HUDEP-2 (cell line): ENCODE measurements at regions not wholly inside any gene's neighbourhood (a gene's known extent, or its start where the extent isn't known, plus 50 kb on each side); places are given as distances from the start of the nearest gene placed in this dataset.
"Not testable (repeated sequence)": the region's sequence is repeated elsewhere in the genome, so short reads cannot be mapped to it uniquely, and the experiment has no call there.

Source experiments
- DNase-seq, 76 experiments: peaks; one replicate each; lab custom pipeline; 2025; ENCODE audit not compliant: unreplicated experiment in 76 of 76; lab: John Stamatoyannopoulos, UW

DNA sequence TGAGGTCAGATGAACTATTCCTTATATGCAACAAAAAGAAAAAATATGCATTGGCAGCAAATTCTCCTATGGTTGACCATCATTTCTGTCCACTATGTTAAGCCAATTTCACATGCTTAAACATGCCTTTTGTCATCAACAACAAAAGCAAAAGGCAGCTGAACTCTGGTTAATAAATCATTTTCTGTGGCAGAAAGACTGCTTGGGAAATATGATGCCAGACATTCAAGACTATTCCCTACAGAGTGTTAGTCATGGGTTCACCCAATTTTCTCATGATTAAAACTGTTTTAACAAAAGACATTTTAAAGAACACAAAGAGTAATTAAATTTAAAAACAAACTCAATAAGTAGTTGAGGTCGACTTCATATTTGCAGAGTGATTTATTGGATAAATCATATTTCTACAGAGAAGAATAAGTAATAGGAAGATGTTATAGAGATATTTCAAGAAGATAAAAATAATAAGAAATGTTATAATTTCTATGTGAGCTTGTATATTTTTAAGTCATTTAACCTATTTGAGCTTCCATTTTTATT is 890.6 kb downstream of the STPG2 start:
- DNase-seq: no peak

DNA sequence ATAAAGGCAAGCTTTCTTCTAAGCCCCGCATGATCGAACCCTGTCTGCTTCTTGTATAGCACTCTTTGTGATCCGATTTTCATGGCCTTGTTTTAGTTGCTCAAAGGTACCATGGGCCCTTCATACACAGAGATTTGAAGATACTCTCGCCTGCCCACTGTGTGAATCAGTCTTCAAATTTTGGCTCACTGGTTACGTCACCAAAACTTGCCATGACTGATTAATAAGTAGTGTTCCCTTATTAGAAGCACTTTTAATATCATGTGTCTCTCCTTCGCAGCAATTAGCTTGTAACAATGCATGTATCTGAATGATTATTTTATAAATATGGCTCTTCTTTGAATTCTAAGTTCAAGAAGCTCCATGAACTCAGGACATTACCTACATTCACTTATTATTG is 880.5 kb downstream of the STPG2 start:
- DNase-seq: no peak

- DNase-seq: no peak
Observed at GRCh38 chr4:97270051-97270450, 873.2 kb downstream of the STPG2 start.

DNA sequence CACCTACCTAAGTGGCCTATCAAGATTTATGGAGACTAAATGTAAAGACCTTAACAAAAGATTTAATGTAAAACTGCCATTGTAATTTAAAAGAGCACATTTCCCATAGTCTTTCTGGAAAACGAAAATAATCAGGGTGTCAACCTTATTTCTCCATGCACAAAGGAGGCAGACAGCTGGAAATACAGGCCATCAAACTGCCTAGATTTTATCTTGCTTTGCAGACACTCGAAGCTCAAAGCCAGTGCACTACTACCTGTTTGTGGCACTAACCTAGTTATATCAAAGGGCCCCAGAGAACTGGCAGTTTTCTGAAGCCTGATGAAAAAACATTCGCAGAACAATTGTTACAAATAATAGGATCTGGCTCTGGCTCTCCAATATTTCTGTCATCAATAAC is 863.9 kb downstream of the STPG2 start:
- DNase-seq: no peak

DNA sequence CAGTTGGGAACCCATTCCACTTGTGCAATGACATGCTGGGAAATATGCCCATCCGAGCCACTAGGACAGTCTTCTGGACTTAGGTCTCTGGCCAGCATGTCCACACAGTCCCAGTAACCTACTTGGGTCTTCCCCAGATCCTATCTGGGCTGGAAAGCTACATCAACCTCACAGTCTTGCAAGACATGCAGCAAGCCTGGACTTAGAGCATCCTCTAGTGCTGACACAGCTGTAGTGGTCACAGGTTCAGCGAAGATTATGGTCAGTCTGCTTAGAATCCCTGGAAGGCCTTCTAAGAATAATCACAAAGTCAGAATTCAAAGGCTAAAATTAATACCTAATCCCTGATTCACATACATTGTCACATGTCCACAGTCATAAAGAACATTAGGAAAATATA is 842.7 kb downstream of the STPG2 start:
- DNase-seq: no peak

DNA sequence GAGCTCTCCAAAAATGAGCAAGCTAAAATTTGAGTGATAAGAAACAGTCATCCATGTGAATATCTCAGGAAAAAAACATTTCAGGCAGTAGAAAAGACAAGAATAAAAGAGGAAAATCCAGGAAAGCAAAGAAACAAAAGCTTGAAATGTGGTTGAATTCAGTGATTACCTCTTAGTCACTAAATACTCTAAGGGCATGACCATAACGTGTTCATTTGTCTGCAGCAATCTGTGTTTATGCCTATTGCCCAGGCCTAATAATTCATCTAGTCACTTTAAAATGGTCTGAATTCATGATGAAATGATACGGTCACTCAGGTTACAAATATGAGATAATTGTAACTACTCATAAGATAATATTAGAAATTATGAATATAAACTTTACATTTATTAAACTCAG is 837.9 kb downstream of the STPG2 start:
- DNase-seq: no peak

DNA sequence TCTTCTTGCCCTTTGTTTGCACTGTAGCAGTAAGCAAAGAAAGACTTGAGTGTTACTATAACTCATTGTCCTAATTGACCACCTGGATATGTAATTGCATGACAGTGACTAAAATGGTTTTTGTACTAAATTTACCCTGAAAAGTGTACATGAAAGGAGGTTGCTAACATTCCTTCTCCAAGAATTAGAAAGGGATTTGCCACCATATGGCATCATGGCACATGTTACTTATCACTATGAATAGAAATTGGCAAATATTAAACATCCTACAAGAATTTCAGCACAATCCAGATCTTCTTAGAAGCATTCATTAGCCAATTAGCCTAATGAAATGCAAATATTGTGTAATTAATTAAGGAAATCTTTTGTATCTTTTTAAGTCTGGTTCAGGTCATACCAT is 834.2 kb downstream of the STPG2 start:
- DNase-seq: no peak

- DNase-seq: no peak
Observed at GRCh38 chr4:97317201-97317600, 826.1 kb downstream of the STPG2 start.

- no peak for DNase-seq
Observed at GRCh38 chr4:97317671-97318070, 825.6 kb downstream of the STPG2 start.

DNA sequence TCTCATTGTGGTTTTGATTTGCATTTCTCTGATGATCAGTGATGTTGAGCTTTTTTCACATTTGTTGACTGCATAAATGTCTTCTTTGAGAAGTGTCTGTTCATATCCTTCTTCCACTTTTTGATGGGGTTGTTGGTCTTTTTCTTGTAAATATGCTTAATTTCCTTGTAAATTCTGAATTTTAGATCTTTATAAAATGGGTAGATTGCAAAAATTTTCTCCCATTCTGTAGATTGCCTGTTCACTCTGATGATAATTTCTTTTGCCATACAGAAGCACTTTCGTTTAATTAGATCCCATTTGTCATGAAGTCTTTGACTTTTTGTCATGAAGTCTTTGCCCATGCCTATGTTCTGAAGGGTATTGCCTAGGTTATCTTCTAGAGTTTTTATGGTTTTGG is 817.5 kb downstream of the STPG2 start:
- not testable (repeated sequence) for DNase-seq

DNA sequence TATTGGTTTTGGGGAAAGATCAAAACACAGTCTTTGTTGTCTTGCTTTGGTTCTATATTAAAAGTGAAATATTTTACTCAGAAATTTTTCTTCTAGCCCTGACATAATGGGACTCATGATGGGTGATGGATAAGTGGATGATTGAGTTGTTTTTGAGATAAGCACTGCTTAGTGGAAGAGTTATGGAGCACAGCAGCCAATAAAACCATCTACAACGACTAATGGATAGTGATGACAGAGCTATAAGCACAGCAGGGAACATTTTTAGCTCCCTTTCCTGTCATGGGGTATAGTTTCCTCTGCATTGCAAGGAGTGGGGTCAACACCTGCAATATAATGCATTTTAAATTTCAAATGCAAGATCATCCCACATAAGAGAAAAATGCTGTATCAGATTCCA is 812.4 kb downstream of the STPG2 start:
- no peak for DNase-seq

GRCh38 chr4:97334348-97334747 is 808.9 kb downstream of the STPG2 start:
- no peak for DNase-seq

- DNase-seq: no peak
Observed at GRCh38 chr4:97349468-97350186, 793.6 kb downstream of the STPG2 start.

- DNase-seq: no peak
Observed at GRCh38 chr4:97353876-97354275, 789.4 kb downstream of the STPG2 start.

DNA sequence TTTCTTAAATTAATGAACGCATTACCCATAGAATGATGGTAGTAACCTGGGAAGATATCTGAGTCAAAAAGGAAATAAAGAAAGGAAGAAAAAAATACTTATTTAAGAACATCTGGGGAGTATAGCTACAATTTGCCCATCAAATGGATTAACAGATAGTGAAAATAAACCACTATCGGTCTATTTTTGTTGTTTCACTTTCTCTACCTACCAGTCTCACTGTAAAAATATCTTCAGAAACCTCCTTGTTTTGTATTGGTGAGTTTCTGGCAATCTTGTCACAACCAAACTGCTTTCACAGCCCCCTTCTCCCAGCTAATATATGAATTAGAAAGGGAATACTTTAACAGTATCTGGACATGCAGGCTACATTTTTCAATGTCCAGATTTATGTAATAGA is 783.5 kb downstream of the STPG2 start:
- DNase-seq: no peak

- DNase-seq: no peak
Observed at GRCh38 chr4:97360733-97361132, 782.5 kb downstream of the STPG2 start.

DNA sequence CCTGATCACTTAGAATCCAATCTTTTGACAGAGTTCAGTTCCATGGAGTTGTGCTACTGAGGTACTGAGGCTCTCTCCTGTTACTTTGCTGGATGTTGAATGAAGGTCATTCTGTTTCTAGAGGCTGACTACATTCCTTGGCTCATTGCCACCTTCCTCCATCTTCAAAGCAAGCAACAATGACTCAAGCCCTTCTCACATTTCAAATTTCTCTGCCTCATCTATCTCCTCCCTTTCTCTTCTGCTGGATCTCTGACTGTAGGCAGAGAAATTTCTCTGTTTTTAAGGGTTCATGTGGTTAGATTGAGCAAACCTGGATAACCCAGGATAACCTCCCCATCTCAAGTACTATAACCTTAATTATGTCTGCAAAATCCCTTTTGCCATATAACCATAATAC is 775.4 kb downstream of the STPG2 start:
- DNase-seq: no peak

- no peak for DNase-seq
Observed at GRCh38 chr4:97370568-97370967, 772.7 kb downstream of the STPG2 start.

GRCh38 chr4:97374526-97374925 is 768.8 kb downstream of the STPG2 start:
- no peak for DNase-seq

DNA sequence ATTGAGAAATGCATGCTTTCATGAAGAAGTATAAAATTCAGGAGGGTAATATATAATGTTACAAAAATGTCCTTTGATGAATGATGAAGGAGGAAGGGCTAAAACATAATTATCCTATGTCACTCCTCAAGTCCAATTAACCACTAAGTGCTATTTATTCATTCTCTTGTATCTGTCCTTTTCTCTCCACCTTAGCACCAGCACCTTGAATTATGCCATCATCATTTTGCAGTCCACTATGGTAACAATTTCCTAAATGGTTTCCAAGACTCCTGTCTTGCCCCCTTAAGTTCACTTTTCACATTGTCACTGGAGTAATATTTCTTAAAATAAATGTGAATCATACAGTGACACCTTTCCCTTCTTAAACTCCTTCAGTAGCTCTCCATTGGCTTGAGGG is 756.3 kb downstream of the STPG2 start:
- DNase-seq: no peak

- DNase-seq: no peak
Observed at GRCh38 chr4:97394653-97395052, 748.6 kb downstream of the STPG2 start.

DNA sequence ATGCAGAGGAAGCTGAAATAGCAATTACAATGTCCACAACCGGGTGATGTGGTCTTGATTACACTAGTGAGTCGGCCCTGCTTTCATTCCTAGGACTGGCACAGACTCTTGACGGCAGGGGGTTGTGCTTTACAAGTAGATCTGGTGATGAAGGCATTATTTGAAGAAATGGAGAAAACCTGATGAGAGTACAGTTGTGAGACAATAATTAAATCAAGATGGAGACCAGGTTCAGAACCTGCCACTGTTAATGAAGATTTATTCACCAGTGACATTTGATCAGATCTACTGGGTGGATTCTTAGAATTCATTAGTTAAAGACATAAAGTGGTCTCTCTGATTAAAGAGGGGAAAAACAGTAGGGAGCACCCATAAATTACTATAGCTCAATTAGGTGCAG is 747.2 kb downstream of the STPG2 start:
- DNase-seq: no peak

GRCh38 chr4:97396605-97397004 is 746.7 kb downstream of the STPG2 start:
- no peak for DNase-seq
